Astrocyte (in vitro differentiated cells and primary cell): ENCODE measurements at regions not wholly inside any gene's neighbourhood (a gene's known extent, or its start where the extent isn't known, plus 50 kb on each side); places are given as distances from the start of the nearest gene placed in this dataset.
A peak's percentile ranks its signal among the peaks of the same experiment; 100 is the strongest.

Source experiments
- DNase-seq: peaks from one replicate; pipeline ENCODE4 v3.0.0-alpha.2; 2010; ENCODE audit warnings: low read depth
- FAIRE-seq: peaks from 2 replicates; lab custom pipeline; 2011; peaks lifted over from hg19 to GRCh38; lab: Jason Lieb, UNC
- H2AFZ ChIP-seq: 2 replicates; pipeline ENCODE4 v1.6.0; 2012; ENCODE audit warnings: low read depth, low read length, inconsistent platforms
- H3K27ac ChIP-seq: 2 replicates; pipeline ENCODE4 v1.5.1; 2011; ENCODE audit warnings: low read depth, low read length, inconsistent platforms
- H3K27me3 ChIP-seq: 2 replicates; pipeline ENCODE4 v1.6.0; 2011; ENCODE audit warnings: low read length, inconsistent platforms; ENCODE audit not compliant: insufficient read depth
- H3K36me3 ChIP-seq: 2 replicates; pipeline ENCODE4 v1.5.1; 2011; ENCODE audit warnings: low read length, inconsistent platforms; ENCODE audit not compliant: insufficient read depth
- H3K4me1 ChIP-seq: 2 replicates; pipeline ENCODE4 v1.5.1; 2011; ENCODE audit warnings: low read length, inconsistent platforms; ENCODE audit not compliant: insufficient read depth
- H3K4me2 ChIP-seq: 2 replicates; pipeline ENCODE4 v1.6.0; 2012; ENCODE audit warnings: low read length, inconsistent platforms
- H3K4me3 ChIP-seq: 2 replicates; pipeline ENCODE4 v1.5.1; 2011; ENCODE audit warnings: low read depth, mild to moderate bottlenecking, low read length, inconsistent platforms; ENCODE audit not compliant: insufficient read depth
- H3K79me2 ChIP-seq: 2 replicates; pipeline ENCODE4 v1.6.0; 2012; ENCODE audit warnings: mild to moderate bottlenecking, low read length, inconsistent platforms; ENCODE audit not compliant: insufficient read depth
- H3K9ac ChIP-seq: 2 replicates; pipeline ENCODE4 v1.6.0; 2012; ENCODE audit warnings: mild to moderate bottlenecking, low read length, inconsistent platforms
- H3K9me3 ChIP-seq: 2 replicates; pipeline ENCODE4 v1.5.1; 2012; ENCODE audit warnings: low read depth, mild to moderate bottlenecking, low read length, inconsistent platforms; ENCODE audit not compliant: insufficient read depth
- H4K20me1 ChIP-seq: 2 replicates; pipeline ENCODE4 v1.6.0; 2012; ENCODE audit warnings: low read length, inconsistent platforms; ENCODE audit not compliant: insufficient read depth
- H3K27ac Mint-ChIP-seq: one replicate; pipeline ENCODE4 v1.8.0; 2021; ENCODE audit warnings: mild to moderate bottlenecking, mixed read lengths; ENCODE audit not compliant: unreplicated experiment
- H3K27me3 Mint-ChIP-seq: one replicate; pipeline ENCODE4 v1.8.0; 2021; ENCODE audit warnings: low read depth, mixed read lengths; ENCODE audit not compliant: unreplicated experiment
- H3K36me3 Mint-ChIP-seq: one replicate; pipeline ENCODE4 v1.8.0; 2021; ENCODE audit warnings: low read depth, mixed read lengths; ENCODE audit not compliant: unreplicated experiment
- H3K4me1 Mint-ChIP-seq: one replicate; pipeline ENCODE4 v1.8.0; 2021; ENCODE audit warnings: low read depth, mixed read lengths; ENCODE audit not compliant: unreplicated experiment
- H3K4me3 Mint-ChIP-seq: one replicate; pipeline ENCODE4 v1.8.0; 2021; ENCODE audit warnings: mild to moderate bottlenecking, moderate library complexity, mixed read lengths; ENCODE audit not compliant: unreplicated experiment
- H3K9me3 Mint-ChIP-seq: one replicate; pipeline ENCODE4 v1.8.0; 2021; ENCODE audit warnings: mild to moderate bottlenecking, mixed read lengths; ENCODE audit not compliant: unreplicated experiment
- EZH2 ChIP-seq: IDR thresholded peaks from 2 replicates; pipeline ENCODE4 v1.6.1; 2012; ENCODE audit warnings: mild to moderate bottlenecking, low read length, inconsistent platforms; ENCODE audit not compliant: insufficient read depth
- TF ChIP-seq, protein P1 (sequence below): IDR thresholded peaks from 2 replicates; pipeline ENCODE4 v1.5.1; 2011; ENCODE audit warnings: low read depth, mild to moderate bottlenecking, inconsistent platforms, low read length, moderate library complexity; ENCODE audit not compliant: insufficient read depth

DNA sequence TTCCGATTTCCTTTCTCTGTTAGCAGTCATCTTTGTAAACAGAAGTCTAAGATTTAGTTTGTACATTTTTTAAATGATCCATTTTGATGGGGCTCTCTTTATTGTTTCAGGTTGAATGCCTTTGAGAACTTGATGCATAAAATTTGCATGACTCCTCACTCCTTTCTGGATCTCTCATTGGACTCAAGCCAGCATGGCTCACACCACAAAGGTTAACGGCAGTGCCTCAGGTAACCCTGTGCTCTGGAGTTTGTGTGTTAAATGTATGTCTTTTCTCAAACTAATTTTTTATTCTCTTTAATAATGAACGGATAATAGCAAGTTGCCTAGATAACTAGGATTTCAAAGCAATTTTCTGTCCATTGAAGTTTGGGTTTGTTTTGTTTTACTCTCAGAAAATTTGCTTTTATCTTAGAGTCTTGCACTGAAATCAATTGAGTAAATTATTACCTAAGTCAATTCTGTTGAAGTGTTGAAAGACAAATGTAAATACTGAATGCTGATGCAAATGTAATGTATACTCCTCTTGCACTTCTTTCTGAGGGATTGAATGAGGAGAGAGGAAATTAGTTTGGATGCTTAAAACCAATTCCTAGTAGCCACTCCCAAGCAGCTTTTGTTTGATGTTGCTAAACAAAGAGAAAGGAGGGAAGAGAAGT lies 164.6 kb upstream of the DMRT1 start:
- no peak for TF ChIP-seq EZH2
- TF ChIP-seq, protein P1, sequence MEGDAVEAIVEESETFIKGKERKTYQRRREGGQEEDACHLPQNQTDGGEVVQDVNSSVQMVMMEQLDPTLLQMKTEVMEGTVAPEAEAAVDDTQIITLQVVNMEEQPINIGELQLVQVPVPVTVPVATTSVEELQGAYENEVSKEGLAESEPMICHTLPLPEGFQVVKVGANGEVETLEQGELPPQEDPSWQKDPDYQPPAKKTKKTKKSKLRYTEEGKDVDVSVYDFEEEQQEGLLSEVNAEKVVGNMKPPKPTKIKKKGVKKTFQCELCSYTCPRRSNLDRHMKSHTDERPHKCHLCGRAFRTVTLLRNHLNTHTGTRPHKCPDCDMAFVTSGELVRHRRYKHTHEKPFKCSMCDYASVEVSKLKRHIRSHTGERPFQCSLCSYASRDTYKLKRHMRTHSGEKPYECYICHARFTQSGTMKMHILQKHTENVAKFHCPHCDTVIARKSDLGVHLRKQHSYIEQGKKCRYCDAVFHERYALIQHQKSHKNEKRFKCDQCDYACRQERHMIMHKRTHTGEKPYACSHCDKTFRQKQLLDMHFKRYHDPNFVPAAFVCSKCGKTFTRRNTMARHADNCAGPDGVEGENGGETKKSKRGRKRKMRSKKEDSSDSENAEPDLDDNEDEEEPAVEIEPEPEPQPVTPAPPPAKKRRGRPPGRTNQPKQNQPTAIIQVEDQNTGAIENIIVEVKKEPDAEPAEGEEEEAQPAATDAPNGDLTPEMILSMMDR = no peak

DNA sequence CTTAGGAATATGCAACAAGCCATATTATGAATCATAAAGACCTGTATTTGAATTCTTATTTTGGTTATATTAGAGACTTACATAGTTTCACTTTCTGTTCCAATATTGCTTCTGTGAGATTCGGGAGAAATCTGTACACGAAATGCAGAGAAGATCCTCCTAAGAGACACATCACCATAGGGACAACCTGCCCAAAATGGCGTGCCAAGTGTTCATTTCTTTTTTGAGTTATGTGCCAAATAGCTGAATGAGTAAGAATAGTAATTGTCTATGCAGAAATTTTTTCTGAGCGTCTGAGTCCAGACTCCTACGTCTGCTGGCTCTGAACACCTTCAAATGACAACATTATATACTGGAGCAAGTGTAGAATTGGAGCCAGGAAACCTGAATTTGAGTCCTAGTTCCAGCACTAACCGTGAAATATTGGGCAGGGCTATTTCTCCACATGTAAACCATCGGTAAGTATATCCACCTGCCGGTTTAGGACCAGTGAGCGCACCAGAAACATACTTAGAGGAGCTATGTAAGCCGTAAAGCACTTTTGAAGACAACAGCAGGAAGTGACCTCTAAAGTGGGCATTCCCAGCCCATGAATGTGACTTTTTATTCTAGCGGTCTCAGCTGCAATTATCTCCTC lies 163.9 kb upstream of the DMRT1 start:
- Mint-ChIP-seq H3K9me3 (no peaks in the 10 kb centered on the region), H3K27me3 (no peaks in the 10 kb centered on the region), H3K27ac (no peak overlapping the region), H3K4me3 (no peak overlapping the region), H3K36me3 (no peaks in the 10 kb centered on the region), H3K4me1 (peaks cover 15% of the 10 kb centered on the region)
- H3K9me3 ChIP-seq = no peaks in the 10 kb centered on the region
- DNase-seq = peak; percentile 62
- peak overlapping the region; percentile 4 for H3K27ac ChIP-seq
- H3K36me3 ChIP-seq = no peaks in the 10 kb centered on the region
- H3K9ac ChIP-seq = peak overlapping the region; percentile 32
- H3K27me3 ChIP-seq = no peaks in the 10 kb centered on the region
- H3K4me3 ChIP-seq = peak overlapping the region; percentile 38
- H3K4me1 ChIP-seq = peaks cover 13% of the 10 kb centered on the region
- H3K4me2 ChIP-seq = peak overlapping the region; percentile 79
- no peaks in the 10 kb centered on the region for H3K79me2 ChIP-seq
- no peaks in the 10 kb centered on the region for H4K20me1 ChIP-seq
- FAIRE-seq = no peak
- TF ChIP-seq EZH2 = no peak
- TF ChIP-seq, protein P1 = no peak
- peak overlapping the region; percentile 69 for H2AFZ ChIP-seq

More for the DNA sequence above, 164.6 kb upstream of the DMRT1 start:
- peaks cover 13% of the 10 kb centered on the region for H3K4me1 ChIP-seq
- peak overlapping the region; percentile 79 for H3K4me2 ChIP-seq
- Mint-ChIP-seq H3K4me1 (peaks cover 16% of the 10 kb centered on the region), H3K36me3 (no peaks in the 10 kb centered on the region), H3K27me3 (no peaks in the 10 kb centered on the region), H3K27ac (no peak overlapping the region), H3K9me3 (no peaks in the 10 kb centered on the region), H3K4me3 (no peak overlapping the region)
- DNase-seq = no peak
- no peaks in the 10 kb centered on the region for H3K36me3 ChIP-seq
- no peak overlapping the region for H2AFZ ChIP-seq
- no peaks in the 10 kb centered on the region for H3K79me2 ChIP-seq
- no peaks in the 10 kb centered on the region for H3K9me3 ChIP-seq
- no peaks in the 10 kb centered on the region for H4K20me1 ChIP-seq
- peak overlapping the region; percentile 4 for H3K27ac ChIP-seq
- H3K27me3 ChIP-seq = no peaks in the 10 kb centered on the region
- no peak for FAIRE-seq
- H3K4me3 ChIP-seq = peak overlapping the region; percentile 38
- peak overlapping the region; percentile 32 for H3K9ac ChIP-seq

DNA sequence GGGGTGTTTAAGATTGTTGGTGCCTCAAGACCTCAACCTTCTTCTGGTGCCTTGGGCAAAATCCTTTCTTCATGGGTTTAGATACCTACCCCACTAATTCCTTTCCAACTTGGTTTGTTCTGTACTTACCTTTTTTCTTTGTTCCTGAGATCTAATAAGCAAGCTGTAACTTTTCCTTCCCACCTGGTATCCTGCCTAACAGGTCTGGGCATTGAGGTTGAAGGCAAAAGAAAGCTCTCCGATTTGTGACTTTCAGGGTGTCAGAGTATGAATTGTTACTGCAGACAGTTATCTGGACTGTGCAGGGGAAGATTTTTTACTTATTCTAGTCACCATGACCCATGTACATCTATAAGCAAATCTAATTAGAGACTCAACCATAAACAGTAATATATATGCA lies 162.6 kb upstream of the DMRT1 start:
- Histone ChIP-seq H3K27ac (no peak overlapping the region), H3K9me3 (no peaks in the 10 kb centered on the region), H3K4me2 (no peak overlapping the region), H3K4me3 (no peak overlapping the region), H3K4me1 (peaks cover 26% of the 10 kb centered on the region), H3K79me2 (no peaks in the 10 kb centered on the region), H2AFZ (no peak overlapping the region), H3K27me3 (no peaks in the 10 kb centered on the region), H3K9ac (no peak overlapping the region), H4K20me1 (no peaks in the 10 kb centered on the region), H3K36me3 (no peaks in the 10 kb centered on the region)
- Mint-ChIP-seq H3K4me3 (no peak overlapping the region), H3K4me1 (peaks cover 22% of the 10 kb centered on the region), H3K27me3 (no peaks in the 10 kb centered on the region), H3K27ac (no peak overlapping the region), H3K9me3 (no peaks in the 10 kb centered on the region), H3K36me3 (no peaks in the 10 kb centered on the region)
- DNase-seq (no peak), FAIRE-seq (no peak)
- no peak for TF ChIP-seq EZH2
- TF ChIP-seq, protein P1 = no peak
